ENCODE measurements at regions not wholly inside any gene's neighbourhood (a gene's known extent, or its start where the extent isn't known, plus 50 kb on each side); places are given as distances from the start of the nearest gene placed in this dataset.

DNA sequence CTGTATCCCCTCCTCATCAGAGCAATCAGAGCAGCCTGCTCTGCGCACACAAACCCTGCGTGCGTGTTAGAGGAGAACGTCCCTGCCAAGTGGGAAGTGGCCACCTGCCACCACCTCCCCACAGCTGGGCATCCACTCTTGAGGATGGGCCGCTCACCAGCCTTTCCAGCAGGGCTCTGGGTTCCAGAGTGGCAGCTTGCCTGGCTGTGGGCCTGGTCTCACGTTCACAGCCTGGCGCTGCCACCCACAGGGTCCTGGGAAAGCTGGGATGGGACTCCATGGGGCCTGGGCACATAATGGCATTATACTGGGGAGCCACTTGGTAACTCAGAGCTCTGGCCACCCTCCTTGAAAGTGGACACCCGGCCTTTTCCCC, 151.1 kb upstream of the PPP2R2D start:
- no peaks in the 10 kb centered on the region for H3K79me2 ChIP-seq (replicated peaks; ENCODE audit: insufficient read depth, low read length)
- H3K27me3 ChIP-seq (ENCODE audit: insufficient read depth, low read depth, low read length) = no peaks in the 10 kb centered on the region
- H4K20me1 ChIP-seq (ENCODE audit: insufficient read depth) = no peaks in the 10 kb centered on the region
- no peak overlapping the region for H3K4me2 ChIP-seq (ENCODE audit: low read length)
- no peak overlapping the region for H3K27ac ChIP-seq (ENCODE audit: low read length)
- no peak overlapping the region for H3K9ac ChIP-seq (ENCODE audit: low read length)
- no peak for TF ChIP-seq RAD21 (conservative IDR thresholded peaks at IDR 0.05)
- no peak for TF ChIP-seq SMC3 (conservative IDR thresholded peaks at IDR 0.05; ENCODE audit: poor library complexity)
- TF ChIP-seq EZH2 (IDR thresholded peaks at IDR 0.05; ENCODE audit: borderline replicate concordance, insufficient read depth, low read length, poor library complexity, severe bottlenecking) = no peak
- TF ChIP-seq POLR2AphosphoS5 (IDR thresholded peaks at IDR 0.05) = no peak
- TF ChIP-seq TAF1 (IDR thresholded peaks at IDR 0.05; ENCODE audit: low read depth) = no peak
- TF ChIP-seq, protein P1, sequence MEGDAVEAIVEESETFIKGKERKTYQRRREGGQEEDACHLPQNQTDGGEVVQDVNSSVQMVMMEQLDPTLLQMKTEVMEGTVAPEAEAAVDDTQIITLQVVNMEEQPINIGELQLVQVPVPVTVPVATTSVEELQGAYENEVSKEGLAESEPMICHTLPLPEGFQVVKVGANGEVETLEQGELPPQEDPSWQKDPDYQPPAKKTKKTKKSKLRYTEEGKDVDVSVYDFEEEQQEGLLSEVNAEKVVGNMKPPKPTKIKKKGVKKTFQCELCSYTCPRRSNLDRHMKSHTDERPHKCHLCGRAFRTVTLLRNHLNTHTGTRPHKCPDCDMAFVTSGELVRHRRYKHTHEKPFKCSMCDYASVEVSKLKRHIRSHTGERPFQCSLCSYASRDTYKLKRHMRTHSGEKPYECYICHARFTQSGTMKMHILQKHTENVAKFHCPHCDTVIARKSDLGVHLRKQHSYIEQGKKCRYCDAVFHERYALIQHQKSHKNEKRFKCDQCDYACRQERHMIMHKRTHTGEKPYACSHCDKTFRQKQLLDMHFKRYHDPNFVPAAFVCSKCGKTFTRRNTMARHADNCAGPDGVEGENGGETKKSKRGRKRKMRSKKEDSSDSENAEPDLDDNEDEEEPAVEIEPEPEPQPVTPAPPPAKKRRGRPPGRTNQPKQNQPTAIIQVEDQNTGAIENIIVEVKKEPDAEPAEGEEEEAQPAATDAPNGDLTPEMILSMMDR (IDR thresholded peaks at IDR 0.05; ENCODE audit: poor library complexity, severe bottlenecking) = no peak
- TF ChIP-seq, protein P2, sequence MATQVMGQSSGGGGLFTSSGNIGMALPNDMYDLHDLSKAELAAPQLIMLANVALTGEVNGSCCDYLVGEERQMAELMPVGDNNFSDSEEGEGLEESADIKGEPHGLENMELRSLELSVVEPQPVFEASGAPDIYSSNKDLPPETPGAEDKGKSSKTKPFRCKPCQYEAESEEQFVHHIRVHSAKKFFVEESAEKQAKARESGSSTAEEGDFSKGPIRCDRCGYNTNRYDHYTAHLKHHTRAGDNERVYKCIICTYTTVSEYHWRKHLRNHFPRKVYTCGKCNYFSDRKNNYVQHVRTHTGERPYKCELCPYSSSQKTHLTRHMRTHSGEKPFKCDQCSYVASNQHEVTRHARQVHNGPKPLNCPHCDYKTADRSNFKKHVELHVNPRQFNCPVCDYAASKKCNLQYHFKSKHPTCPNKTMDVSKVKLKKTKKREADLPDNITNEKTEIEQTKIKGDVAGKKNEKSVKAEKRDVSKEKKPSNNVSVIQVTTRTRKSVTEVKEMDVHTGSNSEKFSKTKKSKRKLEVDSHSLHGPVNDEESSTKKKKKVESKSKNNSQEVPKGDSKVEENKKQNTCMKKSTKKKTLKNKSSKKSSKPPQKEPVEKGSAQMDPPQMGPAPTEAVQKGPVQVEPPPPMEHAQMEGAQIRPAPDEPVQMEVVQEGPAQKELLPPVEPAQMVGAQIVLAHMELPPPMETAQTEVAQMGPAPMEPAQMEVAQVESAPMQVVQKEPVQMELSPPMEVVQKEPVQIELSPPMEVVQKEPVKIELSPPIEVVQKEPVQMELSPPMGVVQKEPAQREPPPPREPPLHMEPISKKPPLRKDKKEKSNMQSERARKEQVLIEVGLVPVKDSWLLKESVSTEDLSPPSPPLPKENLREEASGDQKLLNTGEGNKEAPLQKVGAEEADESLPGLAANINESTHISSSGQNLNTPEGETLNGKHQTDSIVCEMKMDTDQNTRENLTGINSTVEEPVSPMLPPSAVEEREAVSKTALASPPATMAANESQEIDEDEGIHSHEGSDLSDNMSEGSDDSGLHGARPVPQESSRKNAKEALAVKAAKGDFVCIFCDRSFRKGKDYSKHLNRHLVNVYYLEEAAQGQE (IDR thresholded peaks at IDR 0.05; ENCODE audit: borderline replicate concordance) = no peak
- no peak for TF ChIP-seq EP300 (conservative IDR thresholded peaks at IDR 0.05; ENCODE audit: poor library complexity, severe bottlenecking)
- no peak for TF ChIP-seq MXI1 (conservative IDR thresholded peaks at IDR 0.05; ENCODE audit: poor library complexity, severe bottlenecking)
- no peak overlapping the region for H2AFZ ChIP-seq (ENCODE audit: low read depth, low read length)
- H3K9me3 ChIP-seq (ENCODE audit: low read length) = no peaks in the 10 kb centered on the region
- no peaks in the 10 kb centered on the region for H3K9me2 ChIP-seq (ENCODE audit: insufficient read depth, low read length)
- no peak overlapping the region for H3K4me3 ChIP-seq (ENCODE audit: low read length)
- H3F3A ChIP-seq (ENCODE audit: insufficient read depth, low read length, poor library complexity, severe bottlenecking) = no peaks in the 10 kb centered on the region
- no peaks in the 10 kb centered on the region for H3K36me3 ChIP-seq (ENCODE audit: insufficient read depth, low read length)

DNA sequence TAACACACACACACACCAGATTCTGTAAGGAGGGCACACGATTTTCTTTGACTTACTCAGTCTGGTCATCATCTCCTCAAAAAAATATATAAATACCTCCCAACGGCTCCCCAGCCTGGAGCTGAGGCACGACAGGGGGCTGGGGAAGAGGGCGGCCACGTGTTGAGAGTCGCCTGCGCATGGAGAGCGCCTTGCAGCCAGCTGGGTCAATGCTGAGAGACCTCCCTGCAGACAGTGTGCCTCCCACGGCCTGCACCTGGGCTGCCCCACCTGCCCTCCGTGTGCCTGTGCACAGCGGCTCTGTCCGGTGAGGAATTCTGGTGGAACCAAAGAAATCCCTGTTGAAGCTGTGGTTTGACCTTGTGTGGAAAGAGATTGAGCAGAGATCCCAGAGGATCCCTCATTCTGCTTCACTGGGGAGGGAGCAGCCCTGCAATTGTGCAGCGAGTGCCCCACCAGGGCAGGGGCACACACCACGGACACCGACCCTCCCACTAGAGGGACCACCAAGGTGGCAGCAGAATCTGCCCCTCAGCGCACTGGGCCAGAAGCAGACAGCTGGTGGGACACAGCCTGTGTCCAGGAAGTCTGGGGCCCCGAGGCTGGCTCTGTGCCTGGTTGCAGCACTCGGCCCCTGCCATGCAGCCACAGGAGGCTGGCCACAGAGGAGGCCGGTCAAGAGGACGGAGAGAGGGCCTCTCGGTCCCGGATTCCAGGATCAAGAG, 150.5 kb upstream of the PPP2R2D start:
- Histone ChIP-seq H2AFZ (ENCODE audit: low read depth, low read length) (no peak overlapping the region), H3K36me3 (ENCODE audit: insufficient read depth, low read length) (no peaks in the 10 kb centered on the region), H3K9me2 (ENCODE audit: insufficient read depth, low read length) (no peaks in the 10 kb centered on the region), H3K27me3 (ENCODE audit: insufficient read depth, low read depth, low read length) (no peaks in the 10 kb centered on the region), H3F3A (ENCODE audit: insufficient read depth, low read length, poor library complexity, severe bottlenecking) (no peaks in the 10 kb centered on the region), H3K4me2 (ENCODE audit: low read length) (no peak overlapping the region), H4K20me1 (ENCODE audit: insufficient read depth) (no peaks in the 10 kb centered on the region), H3K4me3 (ENCODE audit: low read length) (no peak overlapping the region), H3K9ac (ENCODE audit: low read length) (no peak overlapping the region), H3K27ac (ENCODE audit: low read length) (no peak overlapping the region), H3K9me3 (ENCODE audit: low read length) (no peaks in the 10 kb centered on the region), H3K79me2 (replicated peaks; ENCODE audit: insufficient read depth, low read length) (no peaks in the 10 kb centered on the region)
- TF ChIP-seq, protein P1 (IDR thresholded peaks at IDR 0.05; ENCODE audit: poor library complexity, severe bottlenecking) = no peak
- TF ChIP-seq EZH2 (IDR thresholded peaks at IDR 0.05; ENCODE audit: borderline replicate concordance, insufficient read depth, low read length, poor library complexity, severe bottlenecking) (no peak), MXI1 (conservative IDR thresholded peaks at IDR 0.05; ENCODE audit: poor library complexity, severe bottlenecking) (no peak), SMC3 (conservative IDR thresholded peaks at IDR 0.05; ENCODE audit: poor library complexity) (no peak), TAF1 (IDR thresholded peaks at IDR 0.05; ENCODE audit: low read depth) (no peak), RAD21 (conservative IDR thresholded peaks at IDR 0.05) (no peak), EP300 (conservative IDR thresholded peaks at IDR 0.05; ENCODE audit: poor library complexity, severe bottlenecking) (no peak), POLR2AphosphoS5 (IDR thresholded peaks at IDR 0.05) (no peak)
- TF ChIP-seq, protein P2 (IDR thresholded peaks at IDR 0.05; ENCODE audit: borderline replicate concordance) = no peak
